GM23338 (cell line): ENCODE measurements at regions not wholly inside any gene's neighbourhood (a gene's known extent, or its start where the extent isn't known, plus 50 kb on each side); places are given as distances from the start of the nearest gene placed in this dataset.

Experiments used
- CREB1 ChIP-seq: fragments of 250-450 bp; sonication (Bioruptor Pico); IDR thresholded peaks from 2 replicates; pipeline ENCODE4 v1.5.0; 2020; ENCODE audit warnings: low read depth, mild to moderate bottlenecking, moderate library complexity
- CTCF ChIP-seq, 2 experiments: fragments of 200-600 bp in 1 of 2; sonication (generic) in 1 of 2; conservative IDR thresholded peaks; 2 replicates each; pipeline versions ENCODE4 v1.5.1 to v1.6.1; 2016 to 2017; ENCODE audit warnings: antibody characterized with exemption in 2 of 2, low read depth in 2 of 2, mild to moderate bottlenecking in 2 of 2, moderate library complexity in 1 of 2
- EZH2 ChIP-seq: fragments of 200-600 bp; sonication (generic); IDR thresholded peaks from one replicate; pipeline ENCODE4 v1.8.0; 2017; ENCODE audit warnings: antibody characterized with exemption, mild to moderate bottlenecking, low read depth; ENCODE audit not compliant: unreplicated experiment
- EZH2phosphoT487 ChIP-seq: fragments of 200-600 bp; sonication (generic); IDR thresholded peaks from one replicate; pipeline ENCODE4 v1.8.1; 2018; ENCODE audit warnings: antibody characterized with exemption; ENCODE audit not compliant: unreplicated experiment
- POLR2AphosphoS5 ChIP-seq: IDR thresholded peaks from 2 replicates; pipeline ENCODE4 v1.6.1; 2016; ENCODE audit warnings: antibody characterized with exemption, low read depth
- TF ChIP-seq, protein P1 (sequence below): IDR thresholded peaks from 2 replicates; pipeline ENCODE4 v1.6.1; 2016; ENCODE audit warnings: antibody characterized with exemption

DNA sequence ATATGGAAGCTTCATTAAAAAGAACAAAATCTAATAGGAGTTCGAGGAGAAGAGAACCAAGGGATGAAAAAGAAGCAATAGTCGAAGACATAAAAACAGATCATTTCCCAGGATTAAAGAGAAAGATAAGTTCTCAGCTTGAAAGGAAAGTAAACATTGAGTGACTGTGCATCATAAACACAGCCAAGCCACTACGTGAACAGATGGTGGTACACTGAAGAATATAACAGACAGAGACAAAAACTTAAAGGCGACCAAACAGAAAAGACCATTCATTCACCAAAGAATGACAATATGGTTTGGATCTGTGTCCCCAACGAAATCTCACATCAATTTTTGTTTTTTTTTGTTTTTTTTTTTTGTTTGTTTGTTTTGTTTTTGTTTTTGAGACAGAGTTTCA is 210.8 kb upstream of the LINGO1 start:
- TF ChIP-seq CTCF (conservative IDR thresholded peaks at IDR 0.05; ENCODE audit: low read depth in 2 of 2), result no peak
- TF ChIP-seq, protein P1, sequence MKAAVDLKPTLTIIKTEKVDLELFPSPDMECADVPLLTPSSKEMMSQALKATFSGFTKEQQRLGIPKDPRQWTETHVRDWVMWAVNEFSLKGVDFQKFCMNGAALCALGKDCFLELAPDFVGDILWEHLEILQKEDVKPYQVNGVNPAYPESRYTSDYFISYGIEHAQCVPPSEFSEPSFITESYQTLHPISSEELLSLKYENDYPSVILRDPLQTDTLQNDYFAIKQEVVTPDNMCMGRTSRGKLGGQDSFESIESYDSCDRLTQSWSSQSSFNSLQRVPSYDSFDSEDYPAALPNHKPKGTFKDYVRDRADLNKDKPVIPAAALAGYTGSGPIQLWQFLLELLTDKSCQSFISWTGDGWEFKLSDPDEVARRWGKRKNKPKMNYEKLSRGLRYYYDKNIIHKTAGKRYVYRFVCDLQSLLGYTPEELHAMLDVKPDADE, result no peak
- TF ChIP-seq POLR2AphosphoS5, result no peak
- no peak for TF ChIP-seq EZH2phosphoT487
- no peak for TF ChIP-seq CREB1 (CRISPR knock-in tag)
- no peak for TF ChIP-seq EZH2
